Lower lobe of right lung (tissue), 2 donors: ENCODE measurements at regions not wholly inside any gene's neighbourhood (a gene's known extent, or its start where the extent isn't known, plus 50 kb on each side); places are given as distances from the start of the nearest gene placed in this dataset.

Experiments used
- ATAC-seq, 2 donors: fragments of 200-7000 bp; cut with Tn5 transposase; one replicate each; pipeline ENCODE4 v1.9.1; 2020 to 2022; ENCODE audit warnings: mild to moderate bottlenecking in 2 of 2, moderate library complexity in 2 of 2
- DNase-seq: peaks from one replicate; pipeline ENCODE4 v3.0.0-alpha.2; 2020
- H3K27ac ChIP-seq: fragments of 200-600 bp; one replicate; pipeline ENCODE4 v1.8.0; 2022
- H3K27me3 ChIP-seq: fragments of 200-600 bp; one replicate; pipeline ENCODE4 v1.8.0; 2022; ENCODE audit warnings: low read depth
- H3K36me3 ChIP-seq: fragments of 200-600 bp; one replicate; pipeline ENCODE4 v1.8.0; 2022; ENCODE audit warnings: mild to moderate bottlenecking
- H3K4me1 ChIP-seq: fragments of 200-600 bp; one replicate; pipeline ENCODE4 v1.8.0; 2022
- H3K4me3 ChIP-seq: fragments of 200-600 bp; one replicate; pipeline ENCODE4 v1.8.0; 2022; ENCODE audit warnings: mild to moderate bottlenecking
- H3K9me3 ChIP-seq: fragments of 200-600 bp; one replicate; pipeline ENCODE4 v1.8.0; 2022
- intact Hi-C: fragments of 100-400 bp; cut with DNase I; formaldehyde crosslinking; loops from one replicate; pipeline ENCODE4 v1.11.0; 2022
- TF ChIP-seq, protein P1 (sequence below): fragments of 200-600 bp; IDR thresholded peaks from one replicate; pipeline ENCODE4 v1.8.0; 2022; ENCODE audit warnings: antibody characterized with exemption, mild to moderate bottlenecking
- donor health status: DM: no; HTN: yes; CAD: no; lungs with severe emphysema.

DNA sequence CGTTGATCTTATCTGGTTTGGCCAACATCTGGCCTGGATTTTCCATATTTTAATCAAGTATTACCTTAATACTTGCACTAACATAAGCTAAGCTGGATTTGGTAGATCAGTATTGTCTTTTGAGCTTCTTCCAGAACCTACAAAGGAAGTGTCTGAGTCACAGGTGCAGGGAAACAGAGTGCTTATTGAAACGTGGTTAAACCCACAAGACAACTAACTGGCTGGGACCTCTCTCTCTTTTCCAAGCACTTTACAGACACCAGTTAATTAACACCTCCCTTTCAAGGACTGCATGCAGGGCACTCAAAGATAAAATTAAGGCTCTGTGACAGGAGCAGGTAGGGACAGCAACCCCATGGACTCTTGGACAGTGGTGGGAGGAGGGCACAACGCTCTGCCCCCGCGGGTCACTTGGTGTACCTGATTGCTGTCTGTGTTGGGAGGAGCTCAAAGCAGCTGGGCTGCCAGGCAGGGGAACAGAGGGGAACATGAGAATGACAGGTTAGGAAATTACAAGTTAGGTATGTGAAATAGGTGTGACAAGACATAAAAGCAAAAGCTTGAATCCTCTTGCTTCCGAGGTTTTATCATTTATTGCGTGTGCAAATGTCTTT lies 133.7 kb upstream of the MON1B start:
- Histone ChIP-seq H3K27me3 (no peaks in the 10 kb centered on the region), H3K36me3 (no peaks in the 10 kb centered on the region), H3K4me1 (no peaks in the 10 kb centered on the region), H3K27ac (no peak overlapping the region), H3K9me3 (no peaks in the 10 kb centered on the region), H3K4me3 (no peak overlapping the region)
- intact Hi-C loops: no loop called here
- DNase-seq (no peak), ATAC-seq (no peak)
- TF ChIP-seq, protein P1, sequence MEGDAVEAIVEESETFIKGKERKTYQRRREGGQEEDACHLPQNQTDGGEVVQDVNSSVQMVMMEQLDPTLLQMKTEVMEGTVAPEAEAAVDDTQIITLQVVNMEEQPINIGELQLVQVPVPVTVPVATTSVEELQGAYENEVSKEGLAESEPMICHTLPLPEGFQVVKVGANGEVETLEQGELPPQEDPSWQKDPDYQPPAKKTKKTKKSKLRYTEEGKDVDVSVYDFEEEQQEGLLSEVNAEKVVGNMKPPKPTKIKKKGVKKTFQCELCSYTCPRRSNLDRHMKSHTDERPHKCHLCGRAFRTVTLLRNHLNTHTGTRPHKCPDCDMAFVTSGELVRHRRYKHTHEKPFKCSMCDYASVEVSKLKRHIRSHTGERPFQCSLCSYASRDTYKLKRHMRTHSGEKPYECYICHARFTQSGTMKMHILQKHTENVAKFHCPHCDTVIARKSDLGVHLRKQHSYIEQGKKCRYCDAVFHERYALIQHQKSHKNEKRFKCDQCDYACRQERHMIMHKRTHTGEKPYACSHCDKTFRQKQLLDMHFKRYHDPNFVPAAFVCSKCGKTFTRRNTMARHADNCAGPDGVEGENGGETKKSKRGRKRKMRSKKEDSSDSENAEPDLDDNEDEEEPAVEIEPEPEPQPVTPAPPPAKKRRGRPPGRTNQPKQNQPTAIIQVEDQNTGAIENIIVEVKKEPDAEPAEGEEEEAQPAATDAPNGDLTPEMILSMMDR: no peak

DNA sequence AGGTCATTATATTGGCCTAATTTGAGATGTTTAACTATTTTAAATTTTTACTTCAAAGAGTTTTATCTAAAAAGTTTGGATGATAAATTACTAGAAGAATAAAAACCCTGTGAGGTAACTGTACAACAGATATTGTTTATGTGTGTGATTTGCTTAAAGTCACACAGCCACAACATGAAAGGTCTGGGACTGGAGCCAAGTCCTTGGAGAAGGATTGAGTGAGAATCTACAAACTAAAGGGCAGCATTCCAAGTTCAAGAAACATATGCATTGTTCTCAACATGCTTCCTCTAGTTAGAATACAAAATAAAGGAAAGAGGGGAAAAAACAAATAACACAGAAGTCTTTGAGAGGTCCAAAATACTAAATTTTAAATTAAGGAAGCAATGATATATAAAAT lies 131.5 kb upstream of the MON1B start:
- no peaks in the 10 kb centered on the region for H3K4me1 ChIP-seq
- no peak overlapping the region for H3K4me3 ChIP-seq
- TF ChIP-seq, protein P1: no peak
- no peaks in the 10 kb centered on the region for H3K27me3 ChIP-seq
- H3K9me3 ChIP-seq: no peaks in the 10 kb centered on the region
- intact Hi-C loops: no loop called here
- H3K36me3 ChIP-seq: no peaks in the 10 kb centered on the region
- DNase-seq (no peak), ATAC-seq (no peak)
- H3K27ac ChIP-seq: no peak overlapping the region

DNA sequence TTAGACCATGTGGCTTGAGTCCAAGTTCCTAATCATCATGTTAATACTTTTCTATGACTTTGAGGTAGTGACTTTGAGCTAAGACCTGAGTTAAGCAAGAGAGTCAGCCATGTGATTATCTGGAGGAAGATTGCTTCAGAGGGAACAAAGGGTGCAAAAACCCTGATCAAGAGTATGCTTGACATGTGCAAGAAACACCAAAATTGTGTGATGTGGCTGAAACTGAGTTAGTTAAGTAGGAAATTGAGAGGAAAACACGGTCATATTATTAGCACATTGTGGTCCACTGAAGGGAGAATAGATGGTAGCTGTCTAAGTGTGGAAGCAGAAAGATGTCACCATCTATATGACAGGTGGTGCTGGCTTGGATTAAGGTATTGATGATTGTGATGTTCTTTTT lies 130.4 kb upstream of the MON1B start:
- no peak for DNase-seq
- intact Hi-C loops: no loop called here
- no peak for ATAC-seq
- Histone ChIP-seq H3K27me3 (no peaks in the 10 kb centered on the region), H3K27ac (no peak overlapping the region), H3K36me3 (no peaks in the 10 kb centered on the region), H3K9me3 (no peaks in the 10 kb centered on the region), H3K4me3 (no peak overlapping the region), H3K4me1 (no peaks in the 10 kb centered on the region)
- TF ChIP-seq, protein P1: no peak

DNA sequence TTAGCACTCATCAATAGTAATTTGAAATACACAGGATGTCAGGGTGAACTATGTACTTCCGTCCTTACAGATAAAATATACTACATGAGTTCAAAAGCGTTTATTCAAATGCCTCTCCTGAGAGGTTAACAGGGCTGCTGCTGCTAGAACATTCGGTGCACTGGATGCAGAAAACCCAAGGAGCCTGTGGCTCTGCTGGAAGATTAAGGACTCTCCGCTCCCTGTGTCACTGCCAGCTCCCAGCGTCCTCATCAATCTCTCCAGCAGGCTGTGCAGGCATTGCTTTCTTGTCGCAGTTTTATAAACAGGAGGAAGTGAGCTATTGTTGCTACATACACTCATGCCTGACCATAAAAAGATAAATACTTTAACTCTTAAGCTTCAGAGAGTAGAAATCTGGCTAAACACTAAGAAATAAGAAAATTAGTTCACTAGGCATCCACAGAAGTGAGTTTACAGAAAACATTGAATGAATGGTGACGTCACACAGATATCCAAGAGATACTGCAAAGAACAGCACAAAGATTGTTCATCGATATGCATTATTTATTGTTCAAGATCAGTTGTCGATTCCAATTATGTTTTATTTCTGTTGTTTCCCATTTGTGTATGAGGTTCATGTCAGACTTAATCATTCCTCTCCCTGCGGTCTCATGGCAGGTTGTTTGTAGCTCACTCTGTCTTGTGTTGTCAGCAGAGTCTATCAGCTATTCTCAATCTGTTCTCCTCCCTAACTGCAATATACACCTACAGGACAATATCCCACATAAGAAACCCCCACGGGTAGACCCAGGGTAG lies 127.9 kb upstream of the MON1B start:
- Histone ChIP-seq H3K27ac (no peak overlapping the region), H3K27me3 (no peaks in the 10 kb centered on the region), H3K36me3 (no peaks in the 10 kb centered on the region), H3K4me1 (no peaks in the 10 kb centered on the region), H3K9me3 (no peaks in the 10 kb centered on the region), H3K4me3 (no peak overlapping the region)
- DNase-seq (no peak), ATAC-seq (peak in 1 of 2 donors; percentile 29)
- TF ChIP-seq, protein P1: no peak
- intact Hi-C loops: no loop called here

DNA sequence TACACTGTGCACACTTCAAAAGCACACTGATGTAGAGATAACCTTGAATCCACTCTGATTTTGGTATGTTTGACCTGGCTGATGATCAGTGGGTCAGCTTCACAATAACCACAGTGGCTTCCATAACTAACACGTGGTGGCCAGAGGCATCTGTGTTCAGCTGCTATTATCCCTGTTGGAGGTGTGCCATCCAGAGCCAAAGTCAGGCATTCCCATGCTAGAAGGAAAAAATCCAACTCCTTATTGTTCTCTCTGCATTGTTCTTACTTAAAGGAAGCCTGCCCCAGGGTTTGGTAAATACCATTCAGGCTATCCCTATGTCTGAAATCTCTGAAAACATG lies 127.3 kb upstream of the MON1B start:
- ATAC-seq (no peak), DNase-seq (no peak)
- Histone ChIP-seq H3K36me3 (no peaks in the 10 kb centered on the region), H3K4me1 (no peaks in the 10 kb centered on the region), H3K27me3 (no peaks in the 10 kb centered on the region), H3K4me3 (no peak overlapping the region), H3K9me3 (no peaks in the 10 kb centered on the region), H3K27ac (no peak overlapping the region)
- intact Hi-C loops: no loop called here
- TF ChIP-seq, protein P1: no peak
